ENCODE measurements at regions not wholly inside any gene's neighbourhood (a gene's known extent, or its start where the extent isn't known, plus 50 kb on each side); places are given as distances from the start of the nearest gene placed in this dataset.

GRCh38 chr4:23654791-23655190, 235.1 kb downstream of the PPARGC1A start:
- TF ChIP-seq CTCF (IDR thresholded peaks at IDR 0.05) (no peak), POLR2A (IDR thresholded peaks at IDR 0.05) (no peak)
